ENCODE measurements at regions not wholly inside any gene's neighbourhood (a gene's known extent, or its start where the extent isn't known, plus 50 kb on each side); places are given as distances from the start of the nearest gene placed in this dataset.

- no peak for TF ChIP-seq CTCF (IDR thresholded peaks at IDR 0.05; ENCODE audit: unreplicated experiment)
- CTCF ChIA-PET: interaction anchor here (0.5 to 1.0 kb wide), 2 partner anchors 26 to 1034 kb away, joined by 3 to 4 read pairs; no protein-coding TSS in a partner anchor
- H3K36me3 Mint-ChIP-seq (ENCODE audit: insufficient read depth, unreplicated experiment): peaks cover 5% of the 10 kb centered on the region
- intact Hi-C loops (cut with micrococcal nuclease; ENCODE audit: unreplicated experiment): no loop called here
- no TSS peak for BruUV-seq (replicated peaks)
- peak overlapping the region; percentile 75 for H3K27ac Mint-ChIP-seq (ENCODE audit: unreplicated experiment)
- peaks cover 3% of the 10 kb centered on the region for H3K9me3 Mint-ChIP-seq (ENCODE audit: low read depth, unreplicated experiment)
- H3K4me1 Mint-ChIP-seq (ENCODE audit: low read depth, unreplicated experiment): peaks cover 13% of the 10 kb centered on the region
- H3K27me3 Mint-ChIP-seq (ENCODE audit: unreplicated experiment): no peaks in the 10 kb centered on the region
- peak overlapping the region; percentile 24 for H3K4me3 Mint-ChIP-seq (ENCODE audit: low read depth, unreplicated experiment)
- DNase-seq: peak; percentile 80
These were observed 902.5 kb downstream of the KCNJ2 start for GRCh38 chr17:71071837-71072236.

GRCh38 chr17:71080937-71081336 is 911.6 kb downstream of the KCNJ2 start:
- no peaks in the 10 kb centered on the region for H3K36me3 Mint-ChIP-seq (ENCODE audit: insufficient read depth, unreplicated experiment)
- no peaks in the 10 kb centered on the region for H3K4me1 Mint-ChIP-seq (ENCODE audit: low read depth, unreplicated experiment)
- intact Hi-C loops (cut with micrococcal nuclease; ENCODE audit: unreplicated experiment): no loop called here
- TF ChIP-seq CTCF (IDR thresholded peaks at IDR 0.05; ENCODE audit: unreplicated experiment): no peak
- no peak overlapping the region for H3K27ac Mint-ChIP-seq (ENCODE audit: unreplicated experiment)
- H3K4me3 Mint-ChIP-seq (ENCODE audit: low read depth, unreplicated experiment): no peak overlapping the region
- peaks cover 3% of the 10 kb centered on the region for H3K9me3 Mint-ChIP-seq (ENCODE audit: low read depth, unreplicated experiment)
- no TSS peak for BruUV-seq (replicated peaks)
- DNase-seq: no peak
- no peaks in the 10 kb centered on the region for H3K27me3 Mint-ChIP-seq (ENCODE audit: unreplicated experiment)
- CTCF ChIA-PET: no interaction called here

- no TSS peak for BruUV-seq (replicated peaks)
- no peak overlapping the region for H3K27ac Mint-ChIP-seq (ENCODE audit: unreplicated experiment)
- DNase-seq: no peak
- no peak overlapping the region for H3K4me3 Mint-ChIP-seq (ENCODE audit: low read depth, unreplicated experiment)
- H3K4me1 Mint-ChIP-seq (ENCODE audit: low read depth, unreplicated experiment): no peaks in the 10 kb centered on the region
- H3K36me3 Mint-ChIP-seq (ENCODE audit: insufficient read depth, unreplicated experiment): no peaks in the 10 kb centered on the region
- no peak for TF ChIP-seq CTCF (IDR thresholded peaks at IDR 0.05; ENCODE audit: unreplicated experiment)
- intact Hi-C loops (cut with micrococcal nuclease; ENCODE audit: unreplicated experiment): no loop called here
- no peaks in the 10 kb centered on the region for H3K27me3 Mint-ChIP-seq (ENCODE audit: unreplicated experiment)
- H3K9me3 Mint-ChIP-seq (ENCODE audit: low read depth, unreplicated experiment): peaks cover 2% of the 10 kb centered on the region
- CTCF ChIA-PET: no interaction called here
These were observed 912.3 kb downstream of the KCNJ2 start for GRCh38 chr17:71081666-71082065.

- H3K4me1 Mint-ChIP-seq (ENCODE audit: low read depth, unreplicated experiment): no peaks in the 10 kb centered on the region
- H3K36me3 Mint-ChIP-seq (ENCODE audit: insufficient read depth, unreplicated experiment): no peaks in the 10 kb centered on the region
- peak; percentile 67 for DNase-seq
- CTCF ChIA-PET: interaction anchor here (1.1 kb wide), 2 partner anchors 15 to 317 kb away, joined by 3 to 11 read pairs; no protein-coding TSS in a partner anchor
- no peak overlapping the region for H3K27ac Mint-ChIP-seq (ENCODE audit: unreplicated experiment)
- no peak for TF ChIP-seq CTCF (IDR thresholded peaks at IDR 0.05; ENCODE audit: unreplicated experiment)
- intact Hi-C loops (cut with micrococcal nuclease; ENCODE audit: unreplicated experiment): loop anchor here (1.0 kb wide), 2 partner anchors 317 to 448 kb away; no protein-coding TSS in a partner anchor
- H3K27me3 Mint-ChIP-seq (ENCODE audit: unreplicated experiment): no peaks in the 10 kb centered on the region
- no peak overlapping the region for H3K4me3 Mint-ChIP-seq (ENCODE audit: low read depth, unreplicated experiment)
- H3K9me3 Mint-ChIP-seq (ENCODE audit: low read depth, unreplicated experiment): no peaks in the 10 kb centered on the region
- no TSS peak for BruUV-seq (replicated peaks)
These were observed 914.9 kb downstream of the KCNJ2 start for GRCh38 chr17:71084219-71084618.
